H1 (cell line): ENCODE measurements at regions not wholly inside any gene's neighbourhood (a gene's known extent, or its start where the extent isn't known, plus 50 kb on each side); places are given as distances from the start of the nearest gene placed in this dataset.

Source experiments
- CTCF ChIP-seq, 3 experiments: IDR thresholded peaks; 1 replicate in 2 of 3; 2 replicates in 1 of 3; pipeline versions ENCODE4 v1.5.1 to v1.6.1; 2011; ENCODE audit warnings: low read length in 3 of 3, mild to moderate bottlenecking in 3 of 3, inconsistent platforms in 2 of 3, low read depth in 1 of 3, moderate library complexity in 1 of 3; ENCODE audit not compliant: insufficient read depth in 1 of 3; ENCODE audit errors: control extremely low read depth in 1 of 3
- EZH2 ChIP-seq: fragments of 200-600 bp; sonication (generic); IDR thresholded peaks from 2 replicates; pipeline ENCODE4 v1.7.1; 2012; ENCODE audit warnings: low read depth, mild to moderate bottlenecking, moderate library complexity, low read length, inconsistent platforms; ENCODE audit not compliant: severe bottlenecking
- TEAD4 ChIP-seq: IDR thresholded peaks from 2 replicates; pipeline ENCODE4 v1.6.1; 2012; ENCODE audit warnings: low read depth, low read length, inconsistent platforms, mixed read lengths

- TF ChIP-seq CTCF (IDR thresholded peaks at IDR 0.05; ENCODE audit: control extremely low read depth in 1 of 3, insufficient read depth in 1 of 3, low read depth in 1 of 3, low read length in 3 of 3), result no peak
- no peak for TF ChIP-seq TEAD4
- no peak for TF ChIP-seq EZH2
These were observed 110.0 kb downstream of the GPX5 start for GRCh38 chr6:28635547-28636158.
